Esophagus muscularis mucosa (tissue), 4 donors: ENCODE measurements at regions not wholly inside any gene's neighbourhood (a gene's known extent, or its start where the extent isn't known, plus 50 kb on each side); places are given as distances from the start of the nearest gene placed in this dataset.

Experiments used
- DNase-seq: peaks from one replicate; pipeline ENCODE4 v3.0.0-alpha.2; 2017; ENCODE audit errors: extremely low spot score
- H3K27ac ChIP-seq, 4 donors: fragments of 200-600 bp; sonication (generic); replicated peaks in 1 of 4; 1 replicate in 3 of 4; 2 replicates in 1 of 4; pipeline ENCODE4 v1.5.1; 2016 to 2019; ENCODE audit warnings: mild to moderate bottlenecking in 1 of 4
- H3K27me3 ChIP-seq, 4 donors: fragments of 200-600 bp; sonication (generic); one replicate each; pipeline versions ENCODE4 v1.5.1 to v1.6.0; 2016 to 2019
- H3K36me3 ChIP-seq, 4 donors: fragments of 200-600 bp; sonication (generic); one replicate each; pipeline ENCODE4 v1.5.1; 2016 to 2019
- H3K4me1 ChIP-seq, 4 donors: fragments of 200-600 bp; sonication (generic); one replicate each; pipeline ENCODE4 v1.5.1; 2016 to 2019
- H3K4me3 ChIP-seq, 4 donors: fragments of 200-600 bp; sonication (generic); 1 replicate in 2 of 4; 2 replicates in 2 of 4; pipeline ENCODE4 v1.5.1; 2016 to 2019; ENCODE audit warnings: mild to moderate bottlenecking in 4 of 4, moderate library complexity in 1 of 4
- H3K9me3 ChIP-seq, 4 donors: fragments of 200-600 bp; sonication (generic); 1 replicate in 3 of 4; 2 replicates in 1 of 4; pipeline ENCODE4 v1.5.1; 2016 to 2019
- CTCF ChIP-seq, 3 experiments: fragments of 200-600 bp in 2 of 3; fragments of 450-650 bp in 1 of 3; sonication (generic) in 2 of 3; IDR thresholded peaks; one replicate each; pipeline ENCODE4 v1.5.1; 2017 to 2019; ENCODE audit warnings: antibody characterized with exemption in 3 of 3, mild to moderate bottlenecking in 2 of 3, moderate library complexity in 1 of 3
- EP300 ChIP-seq: sonication (generic); formaldehyde crosslinking; IDR thresholded peaks from one replicate; pipeline ENCODE4 v1.6.1; 2017; ENCODE audit warnings: antibody characterized with exemption
- POLR2A ChIP-seq: fragments of 450-650 bp; IDR thresholded peaks from one replicate; pipeline ENCODE4 v1.6.1; 2017; ENCODE audit warnings: antibody characterized with exemption, moderate library complexity, mild to moderate bottlenecking, low read depth
- POLR2AphosphoS5 ChIP-seq, 2 donors: sonication (generic); formaldehyde crosslinking; IDR thresholded peaks; one replicate each; pipeline ENCODE4 v1.6.1; 2017; ENCODE audit warnings: antibody characterized with exemption in 2 of 2
- WGBS: methylation state at CpG from one replicate; pipeline ENCODE4 v1.1.5; 2018; 5-methylcytosine and 5-hydroxymethylcytosine counted together
- intact Hi-C: fragments of 100-400 bp; cut with DNase I; formaldehyde crosslinking; loops from one replicate; pipeline ENCODE4 v1.15.1; 2023

- WGBS = 90% methylated on average over 3 of the region's 3 CpGs
- Histone ChIP-seq H3K4me3 (no peak overlapping the region), H3K27ac (no peak overlapping the region), H3K27me3 (no peaks in the 10 kb centered on the region), H3K36me3 (no peaks in the 10 kb centered on the region), H3K9me3 (no peaks in the 10 kb centered on the region), H3K4me1 (no peaks in the 10 kb centered on the region)
- no peak for TF ChIP-seq CTCF (IDR thresholded peaks at IDR 0.05)
- no peak for TF ChIP-seq POLR2AphosphoS5 (IDR thresholded peaks at IDR 0.05)
- TF ChIP-seq EP300 = no peak
- no peak for TF ChIP-seq POLR2A
- intact Hi-C loops = no loop called here
- DNase-seq = no peak
These were observed 76.6 kb upstream of the PIAS1 start for GRCh38 chr15:67977414-67978089.

GRCh38 chr15:67979281-67979680 lies 74.8 kb upstream of the PIAS1 start:
- Histone ChIP-seq H3K4me1 (no peaks in the 10 kb centered on the region), H3K27ac (no peak overlapping the region), H3K4me3 (no peak overlapping the region), H3K9me3 (no peaks in the 10 kb centered on the region), H3K27me3 (no peaks in the 10 kb centered on the region), H3K36me3 (no peaks in the 10 kb centered on the region)
- DNase-seq = no peak
- intact Hi-C loops = no loop called here
- TF ChIP-seq EP300 (no peak), POLR2AphosphoS5 (IDR thresholded peaks at IDR 0.05) (no peak), POLR2A (no peak), CTCF (IDR thresholded peaks at IDR 0.05) (no peak)

- H3K4me3 ChIP-seq = no peak overlapping the region
- WGBS = 88% methylated on average over 2 of the region's 2 CpGs
These were observed 73.9 kb upstream of the PIAS1 start for GRCh38 chr15:67980171-67980570.

GRCh38 chr15:67980773-67981685 lies 73.1 kb upstream of the PIAS1 start:
- WGBS = 83% methylated on average over 4 of the region's 4 CpGs
- Histone ChIP-seq H3K27me3 (no peaks in the 10 kb centered on the region), H3K27ac (no peak overlapping the region), H3K4me3 (no peak overlapping the region), H3K4me1 (no peaks in the 10 kb centered on the region), H3K9me3 (no peaks in the 10 kb centered on the region), H3K36me3 (no peaks in the 10 kb centered on the region)
- TF ChIP-seq CTCF (IDR thresholded peaks at IDR 0.05) (no peak), POLR2A (no peak), EP300 (no peak), POLR2AphosphoS5 (IDR thresholded peaks at IDR 0.05) (no peak)
- intact Hi-C loops = no loop called here
- no peak for DNase-seq

More at GRCh38 chr15:67980171-67980570, 73.9 kb upstream of the PIAS1 start:
- no peaks in the 10 kb centered on the region for H3K4me1 ChIP-seq
- no peaks in the 10 kb centered on the region for H3K9me3 ChIP-seq
- intact Hi-C loops = no loop called here
- no peaks in the 10 kb centered on the region for H3K36me3 ChIP-seq
- no peak for TF ChIP-seq CTCF (IDR thresholded peaks at IDR 0.05)
- TF ChIP-seq POLR2AphosphoS5 (IDR thresholded peaks at IDR 0.05) = no peak
- no peak for TF ChIP-seq POLR2A
- TF ChIP-seq EP300 = no peak
- H3K27ac ChIP-seq = no peak overlapping the region
- DNase-seq = no peak
- no peaks in the 10 kb centered on the region for H3K27me3 ChIP-seq
